HG03175 (cell line): ENCODE measurements at regions not wholly inside any gene's neighbourhood (a gene's known extent, or its start where the extent isn't known, plus 50 kb on each side); places are given as distances from the start of the nearest gene placed in this dataset.
"Not testable (repeated sequence)": the region's sequence is repeated elsewhere in the genome, so short reads cannot be mapped to it uniquely, and the experiment has no call there.

Experiments
- ATAC-seq: cut with Tn5 transposase; IDR thresholded peaks from one replicate; pipeline ENCODE4 v1.9.1; 2021; ENCODE audit warnings: mild to moderate bottlenecking, moderate library complexity; ENCODE audit not compliant: unreplicated experiment

DNA sequence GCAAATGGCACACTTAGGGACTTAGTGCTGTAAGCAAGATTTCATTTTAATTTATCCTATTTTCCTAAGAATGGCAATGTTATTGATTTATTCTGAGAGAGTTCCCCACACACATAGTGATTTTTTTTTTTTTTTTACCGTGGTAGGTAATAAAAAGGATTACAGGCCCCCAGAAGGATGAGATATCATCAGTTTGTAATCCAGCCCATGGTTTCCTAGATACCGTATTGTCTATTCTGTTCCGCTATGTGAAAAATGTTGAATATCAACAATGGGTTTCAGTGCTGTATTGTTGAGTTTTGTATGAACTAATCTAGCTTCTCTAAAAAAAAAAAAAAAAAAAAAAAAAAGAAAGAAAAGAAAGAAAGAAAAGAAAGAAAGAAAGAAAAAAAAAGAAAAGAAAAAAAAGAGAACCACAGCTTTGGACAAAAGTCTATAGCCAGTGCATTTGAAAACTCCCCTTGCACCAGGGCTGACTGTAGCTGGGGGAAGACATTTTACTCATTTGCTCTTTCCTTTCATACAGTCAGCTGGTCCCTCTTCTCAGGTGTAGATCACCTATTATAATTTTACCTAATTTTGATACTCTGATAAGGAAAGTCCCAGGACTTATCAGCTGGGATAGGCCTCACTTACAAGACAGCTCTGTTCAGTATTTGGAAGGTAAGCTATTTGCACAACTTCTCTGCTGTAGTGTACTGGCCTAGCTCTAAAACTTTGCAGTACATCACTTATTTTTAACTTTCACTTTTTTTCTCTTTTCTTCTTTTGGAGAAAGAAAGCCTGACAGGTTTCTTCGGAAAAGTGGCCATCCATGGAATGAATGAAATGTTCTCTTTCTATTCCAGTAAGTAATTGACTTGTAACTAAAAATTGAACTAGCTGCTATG is 101.4 kb upstream of the SOX2 start:
- no peak for ATAC-seq

- no peak for ATAC-seq
Observed at GRCh38 chr3:181609030-181609767, 102.5 kb upstream of the SOX2 start.

DNA sequence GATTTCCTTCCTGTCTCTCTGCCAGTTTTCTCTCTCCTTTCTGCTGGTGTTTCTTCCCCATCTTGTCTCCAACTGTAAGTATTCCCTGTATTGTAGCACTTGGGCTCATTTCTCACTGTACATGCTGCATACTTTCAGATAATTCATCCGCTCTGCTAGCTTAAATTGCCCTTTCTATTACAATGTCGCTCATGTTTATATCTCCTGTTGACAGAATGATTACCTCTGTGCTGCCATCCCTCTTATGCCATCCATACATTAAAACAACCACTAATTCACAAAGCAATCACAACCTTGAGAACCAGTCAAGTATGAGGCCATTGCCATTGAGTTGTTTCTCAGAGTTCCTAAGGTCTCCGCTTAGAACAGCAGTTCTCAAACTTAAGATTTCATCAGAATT is 107.5 kb upstream of the SOX2 start:
- ATAC-seq, result no peak

DNA sequence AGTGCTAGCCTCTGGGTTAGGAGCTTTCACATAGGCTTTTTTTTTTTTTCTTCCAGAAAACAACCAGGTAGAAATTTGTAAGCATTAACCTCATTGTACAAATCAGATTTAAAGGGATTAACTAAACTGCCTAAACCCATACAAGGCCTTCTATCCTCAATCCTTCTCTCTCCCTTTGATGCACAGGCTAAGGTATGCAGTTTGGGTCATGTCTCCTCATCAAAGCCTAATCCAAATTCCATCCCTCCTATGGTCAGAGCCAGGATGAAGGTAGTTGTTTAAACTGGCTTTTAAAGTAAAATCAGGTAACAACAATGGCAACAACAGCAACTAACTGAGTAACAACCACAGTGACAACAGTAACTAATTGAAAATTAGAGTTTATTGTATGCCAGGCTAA is 115.6 kb upstream of the SOX2 start:
- no peak for ATAC-seq

DNA sequence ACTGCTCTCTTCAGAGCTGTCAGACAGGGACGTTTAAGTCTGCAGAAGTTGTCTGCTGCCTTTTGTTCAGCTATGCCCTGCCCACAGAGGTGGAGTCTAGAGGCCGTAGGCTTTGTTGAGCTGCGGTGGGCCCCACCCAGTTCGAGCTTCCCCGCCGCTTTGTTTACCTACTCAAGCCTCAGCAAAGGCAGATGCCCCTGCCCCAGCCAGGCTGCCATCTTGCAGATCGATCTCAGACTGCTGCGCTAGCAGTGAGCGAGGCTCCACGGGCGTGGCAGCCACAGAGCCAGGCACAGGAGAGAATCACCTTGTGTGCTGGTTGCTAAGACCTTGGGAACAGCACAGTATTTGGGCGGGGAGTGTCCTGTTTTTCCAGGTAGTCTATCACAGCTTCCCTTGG is 120.8 kb upstream of the SOX2 start:
- not testable (repeated sequence) for ATAC-seq

GRCh38 chr3:181582619-181583018 is 129.1 kb upstream of the SOX2 start:
- no peak for ATAC-seq

DNA sequence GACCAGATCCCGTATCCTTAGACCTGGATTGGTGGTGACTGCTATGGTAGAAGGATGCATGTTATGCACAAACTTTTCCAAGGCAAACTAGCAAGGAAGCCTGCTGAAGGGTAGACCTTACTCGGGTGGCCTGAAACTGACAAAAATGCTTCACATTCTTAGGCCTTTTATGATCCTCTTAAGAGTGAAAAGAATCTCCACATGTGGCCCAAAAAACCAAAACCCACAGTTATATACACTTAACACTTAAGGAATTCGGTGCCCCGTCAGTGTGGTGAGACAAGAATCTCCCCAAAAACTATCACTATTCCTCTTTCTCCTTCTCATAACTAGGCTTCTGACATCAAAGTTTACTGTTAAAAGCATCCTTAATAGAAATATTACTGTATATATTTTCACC is 130.1 kb upstream of the SOX2 start:
- no peak for ATAC-seq

DNA sequence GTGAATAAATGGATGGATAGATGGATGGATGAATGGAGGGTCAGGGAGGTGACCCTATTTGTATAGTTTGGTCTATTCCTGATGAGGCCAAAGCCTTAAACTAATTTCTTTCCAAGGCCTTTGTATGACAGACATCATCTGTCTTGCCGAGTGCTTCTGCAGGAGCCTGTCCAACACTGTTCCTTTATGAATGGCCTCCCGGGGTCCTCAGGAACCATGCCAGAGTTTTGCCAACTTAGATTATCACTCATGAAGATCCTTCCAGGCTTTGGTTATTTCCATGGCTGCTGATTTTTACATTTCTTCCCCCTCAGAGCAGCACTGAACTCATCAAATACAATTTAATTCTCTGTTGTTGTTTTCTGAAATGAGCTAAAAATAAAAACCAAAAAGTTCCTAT is 133.0 kb upstream of the SOX2 start:
- no peak for ATAC-seq

DNA sequence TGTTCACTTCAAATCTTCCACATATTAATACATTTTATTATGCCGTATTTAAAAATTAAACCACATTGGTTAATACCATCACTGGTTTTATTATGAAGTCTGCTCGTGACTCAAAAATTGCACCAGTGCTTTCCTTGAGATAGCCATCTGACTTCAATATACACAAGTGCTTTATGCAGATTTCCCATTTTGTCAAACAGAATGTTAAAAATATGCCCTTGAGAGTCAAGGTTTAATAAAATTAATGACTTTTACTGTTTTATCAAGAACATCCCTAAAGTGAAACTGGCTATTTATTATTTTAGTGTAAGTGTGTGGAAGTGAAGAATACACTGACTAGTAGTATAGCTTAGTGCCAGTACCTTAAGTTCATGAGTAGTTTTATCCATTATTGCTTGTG is 139.3 kb upstream of the SOX2 start:
- no peak for ATAC-seq

DNA sequence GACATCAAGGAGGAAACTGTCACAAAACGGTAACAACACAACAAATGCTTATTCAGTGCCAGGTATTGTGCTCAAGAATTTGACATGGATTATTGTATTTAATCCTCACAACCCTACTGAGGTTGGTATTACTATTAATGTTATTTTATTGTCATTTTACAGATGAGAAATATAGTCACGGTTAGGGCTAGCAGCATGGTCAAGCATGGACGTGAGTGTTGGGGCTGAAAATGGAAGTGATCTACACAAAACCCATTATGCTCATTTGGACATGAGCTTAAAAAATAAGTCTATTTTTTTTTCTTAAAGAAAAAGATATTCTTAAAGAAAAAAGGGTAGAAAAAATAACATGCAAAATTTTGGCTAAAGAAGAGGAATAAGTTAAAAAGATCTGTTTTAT is 141.3 kb upstream of the SOX2 start:
- ATAC-seq, result no peak

DNA sequence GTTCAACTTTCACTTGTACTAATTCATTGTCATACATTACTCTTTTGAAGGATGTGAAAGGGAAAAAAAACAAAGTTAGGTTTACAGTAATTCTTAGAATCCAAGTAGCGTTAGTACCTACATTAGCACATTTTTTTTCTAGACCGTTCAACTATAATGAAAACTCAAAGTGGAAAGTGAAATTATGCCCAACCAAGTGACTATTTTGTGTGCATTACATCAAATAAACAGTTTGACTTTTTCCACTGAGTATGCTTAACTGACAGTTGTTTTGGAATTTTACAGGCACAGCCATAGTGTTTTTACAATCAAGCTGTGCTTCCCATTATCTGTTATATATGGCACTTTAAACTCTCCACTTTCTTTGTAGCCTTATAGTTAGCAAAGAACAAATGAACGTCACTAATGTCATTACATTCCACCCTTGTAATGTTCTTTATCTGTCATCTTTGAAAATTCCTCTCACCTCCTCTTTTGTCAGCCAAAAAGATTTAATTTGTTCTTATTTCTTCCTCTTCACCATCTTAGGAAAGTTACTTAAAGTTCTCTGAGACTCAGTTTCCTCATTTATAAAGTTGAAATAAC is 142.3 kb upstream of the SOX2 start:
- no peak for ATAC-seq

DNA sequence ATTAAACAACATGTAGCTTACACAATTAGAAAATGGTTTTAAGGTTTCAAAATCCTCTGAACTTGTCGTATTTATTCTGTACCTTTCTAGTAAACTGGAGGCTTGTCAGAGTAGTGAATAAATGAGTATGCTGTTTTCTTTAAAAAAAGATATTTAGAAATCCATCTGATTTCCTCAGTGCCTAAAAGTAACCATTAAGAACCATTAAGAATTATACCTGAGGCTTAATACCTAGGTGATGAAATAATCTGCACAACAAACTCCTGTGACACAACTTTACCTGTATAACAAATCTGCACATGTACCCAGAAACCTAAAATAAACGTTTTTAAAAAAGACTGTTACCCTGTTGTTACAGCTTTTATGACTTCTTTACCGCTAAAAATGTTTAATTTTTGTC is 143.0 kb upstream of the SOX2 start:
- ATAC-seq, result no peak

DNA sequence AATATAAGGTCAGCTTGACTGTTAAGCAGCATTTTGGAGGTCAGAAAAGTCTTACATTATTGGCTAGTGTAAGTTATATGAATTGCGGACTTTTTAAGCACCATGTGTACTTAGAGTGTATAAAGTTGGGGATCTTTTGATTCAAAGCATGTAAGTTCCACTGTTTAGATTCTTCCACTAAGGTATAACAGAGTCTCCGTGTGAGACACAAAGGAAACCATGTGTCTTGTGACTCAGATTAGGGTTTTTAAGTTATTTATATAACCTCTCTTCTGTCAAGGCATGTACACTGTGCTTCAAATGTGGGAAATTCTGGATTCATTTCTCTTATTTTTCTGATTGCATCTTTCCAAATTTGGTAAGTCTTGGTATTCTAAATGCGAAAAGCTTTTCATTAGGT is 143.5 kb upstream of the SOX2 start:
- ATAC-seq, result no peak

GRCh38 chr3:181567311-181568075 is 144.2 kb upstream of the SOX2 start:
- ATAC-seq, result no peak

DNA sequence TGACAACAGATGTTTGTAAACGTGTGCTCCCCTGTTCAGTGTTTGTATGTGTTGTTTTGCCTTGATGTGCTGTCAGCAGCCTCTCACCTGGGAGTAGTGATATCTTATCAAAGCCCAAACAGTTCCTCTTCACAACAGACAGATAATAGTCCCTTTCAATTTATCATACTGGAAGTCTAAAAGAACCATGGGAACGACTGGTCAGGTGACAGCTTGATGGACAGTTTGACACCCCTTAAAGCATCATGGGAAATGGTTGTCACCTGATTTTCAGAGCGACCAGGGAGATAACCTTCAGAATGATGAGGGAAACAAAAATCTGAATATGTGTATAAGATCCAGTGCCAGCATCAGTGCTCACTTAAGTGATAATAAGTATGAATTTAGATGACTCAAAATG is 146.3 kb upstream of the SOX2 start:
- ATAC-seq, result no peak

- no peak for ATAC-seq
Observed at GRCh38 chr3:181564222-181564621, 147.5 kb upstream of the SOX2 start.

DNA sequence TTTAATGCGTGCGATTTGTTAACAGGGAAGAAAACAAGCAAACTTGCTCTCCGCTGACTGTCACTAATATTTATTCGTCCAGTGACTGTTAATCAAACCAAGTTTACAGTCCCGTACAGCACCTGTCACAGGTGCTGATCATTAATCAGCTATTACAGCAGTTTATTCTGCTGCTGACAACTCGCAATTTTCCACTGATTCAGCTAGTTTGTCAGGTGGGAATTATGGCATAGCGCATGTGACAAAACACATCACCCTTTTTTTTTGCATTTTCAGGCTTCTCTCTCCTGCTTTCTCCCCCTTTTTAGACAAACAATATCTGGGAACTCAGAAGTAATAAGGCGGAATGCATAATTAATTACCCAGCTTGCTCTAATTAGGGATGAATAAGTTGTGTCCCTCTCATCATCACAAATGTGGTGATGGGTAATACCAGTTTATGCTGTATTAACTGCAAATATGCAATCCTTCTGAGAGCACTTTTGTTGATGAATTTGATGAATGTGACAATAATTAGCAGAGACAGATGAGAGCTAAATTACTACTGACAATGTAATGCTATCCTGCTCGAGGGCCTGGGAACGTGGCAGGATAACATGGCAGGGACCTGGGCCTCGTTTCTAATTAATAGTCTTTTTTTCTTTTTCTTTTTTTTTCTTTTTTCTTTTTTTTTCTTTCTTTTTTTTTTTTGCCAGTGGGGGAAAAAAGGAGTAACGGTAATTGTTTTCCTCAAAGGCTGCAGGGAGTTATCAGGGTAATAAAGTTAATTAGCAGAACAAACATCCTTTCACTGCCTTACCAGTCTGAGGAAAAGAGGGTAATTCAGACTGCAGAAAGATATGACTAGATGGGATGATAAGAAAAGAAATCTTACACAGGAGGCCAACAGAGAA is 150.3 kb upstream of the SOX2 start:
- ATAC-seq, result no peak

GRCh38 chr3:181558870-181559269 is 152.9 kb upstream of the SOX2 start:
- no peak for ATAC-seq

DNA sequence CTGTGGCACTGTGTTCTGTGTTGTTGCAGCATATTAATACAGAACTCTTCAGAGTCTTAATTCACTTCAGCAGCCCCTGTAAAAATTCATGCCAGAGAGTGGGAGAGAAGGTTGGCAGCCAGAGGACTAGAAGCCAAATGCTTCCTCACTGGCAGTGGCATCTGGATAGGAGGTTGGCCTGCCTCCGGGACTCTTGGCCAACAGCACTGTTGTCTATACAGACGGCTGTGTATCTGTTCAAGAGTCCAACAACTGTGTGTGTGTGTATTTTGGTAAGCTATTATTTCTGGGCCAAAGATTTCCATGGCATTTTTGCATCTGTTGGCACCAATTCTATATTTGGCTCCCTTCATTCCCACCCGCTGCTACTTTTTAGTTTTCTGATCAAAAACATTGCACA is 156.0 kb upstream of the SOX2 start:
- no peak for ATAC-seq

GRCh38 chr3:181554233-181554765 is 157.4 kb upstream of the SOX2 start:
- no peak for ATAC-seq
